Testis (tissue), 2 donors: ENCODE measurements at regions not wholly inside any gene's neighbourhood (a gene's known extent, or its start where the extent isn't known, plus 50 kb on each side); places are given as distances from the start of the nearest gene placed in this dataset.

ENCODE experiments used
- DNase-seq: peaks from one replicate; pipeline ENCODE4 v3.0.0-alpha.2; 2019
- H3K27ac ChIP-seq, 2 donors: fragments of 200-600 bp; sonication (generic); one replicate each; pipeline ENCODE4 v1.5.1; 2019
- H3K27me3 ChIP-seq: fragments of 200-600 bp; sonication (generic); one replicate; pipeline ENCODE4 v1.5.1; 2019
- H3K36me3 ChIP-seq: fragments of 200-600 bp; sonication (generic); one replicate; pipeline ENCODE4 v1.5.1; 2017; ENCODE audit warnings: low read depth; ENCODE audit errors: missing control alignments
- H3K4me1 ChIP-seq: fragments of 200-600 bp; sonication (generic); one replicate; pipeline ENCODE4 v1.5.1; 2019
- H3K4me3 ChIP-seq, 2 donors: fragments of 200-600 bp; sonication (generic); one replicate each; pipeline ENCODE4 v1.5.1; 2017 to 2019
- H3K9me3 ChIP-seq: fragments of 200-600 bp; sonication (generic); one replicate; pipeline ENCODE4 v1.5.1; 2017
- CTCF ChIP-seq, 3 experiments: fragments of 450-650 bp in 2 of 3; fragments of 200-600 bp in 1 of 3; sonication (generic) in 1 of 3; IDR thresholded peaks; one replicate each; pipeline ENCODE4 v1.5.1; 2016 to 2019; ENCODE audit warnings: antibody characterized with exemption in 3 of 3, mild to moderate bottlenecking in 2 of 3, moderate library complexity in 1 of 3
- POLR2A ChIP-seq: fragments of 450-650 bp; IDR thresholded peaks from one replicate; pipeline ENCODE4 v1.6.1; 2017; ENCODE audit warnings: antibody characterized with exemption, mild to moderate bottlenecking, moderate library complexity
- WGBS, 2 donors: methylation state at CpG; one replicate each; pipeline ENCODE4 v1.1.5; 2018; 5-methylcytosine and 5-hydroxymethylcytosine counted together
- intact Hi-C: fragments of 100-400 bp; cut with DNase I; formaldehyde crosslinking; loops from one replicate; pipeline ENCODE4 v1.15.1; 2023; ENCODE audit warnings: low total_unique reads

- H3K4me3 ChIP-seq, result no peak overlapping the region
- no peaks in the 10 kb centered on the region for H3K27me3 ChIP-seq
- no peak overlapping the region for H3K27ac ChIP-seq
- H3K9me3 ChIP-seq, result no peaks in the 10 kb centered on the region
- intact Hi-C loops, result no loop called here
- no peak for DNase-seq
- no peaks in the 10 kb centered on the region for H3K36me3 ChIP-seq
- 94 to 95% methylated on average over 5 to 7 of the region's 7 CpGs for WGBS, 2 donors
- no peaks in the 10 kb centered on the region for H3K4me1 ChIP-seq
- TF ChIP-seq POLR2A, result no peak
- TF ChIP-seq CTCF (IDR thresholded peaks at IDR 0.05), result no peak
Observed at GRCh38 chr3:166955201-166955939, 424.7 kb downstream of the ZBBX start.

- H3K4me1 ChIP-seq, result no peaks in the 10 kb centered on the region
- H3K27me3 ChIP-seq, result no peaks in the 10 kb centered on the region
- DNase-seq, result no peak
- no peak overlapping the region for H3K4me3 ChIP-seq
- intact Hi-C loops, result no loop called here
- WGBS, 2 donors, result 89 to 92% methylated on average over 3 of the region's 3 CpGs
- H3K36me3 ChIP-seq, result no peaks in the 10 kb centered on the region
- H3K9me3 ChIP-seq, result no peaks in the 10 kb centered on the region
- no peak overlapping the region for H3K27ac ChIP-seq
- TF ChIP-seq CTCF (IDR thresholded peaks at IDR 0.05) (no peak), POLR2A (no peak)
Observed at GRCh38 chr3:166934879-166935278, 445.2 kb downstream of the ZBBX start.

DNA sequence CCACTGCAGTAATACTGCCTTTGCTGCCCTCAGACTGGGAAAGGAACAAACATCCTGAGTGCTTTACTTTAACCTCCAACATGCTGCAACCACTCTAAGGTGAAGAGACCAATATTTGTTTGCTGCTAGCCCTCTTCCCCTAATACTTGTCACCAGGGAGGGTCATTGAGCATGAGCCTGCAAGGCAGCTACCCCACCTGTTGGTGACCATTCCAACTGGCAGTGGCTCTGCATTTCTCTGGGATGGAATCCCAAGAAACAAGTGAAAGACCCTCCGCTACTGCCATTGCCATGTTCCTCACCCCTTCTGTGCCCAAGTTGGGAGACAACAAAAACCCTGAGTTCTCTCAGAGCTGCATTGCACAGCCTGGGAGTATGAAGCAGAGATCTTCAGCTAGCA, 462.7 kb downstream of the ZBBX start:
- TF ChIP-seq CTCF (IDR thresholded peaks at IDR 0.05) (no peak), POLR2A (no peak)

GRCh38 chr3:166902374-166902773, 477.7 kb downstream of the ZBBX start:
- Histone ChIP-seq H3K9me3 (no peaks in the 10 kb centered on the region), H3K36me3 (no peaks in the 10 kb centered on the region), H3K4me1 (no peaks in the 10 kb centered on the region), H3K4me3 (no peak overlapping the region), H3K27me3 (no peaks in the 10 kb centered on the region), H3K27ac (no peak overlapping the region)
- no peak for TF ChIP-seq CTCF (IDR thresholded peaks at IDR 0.05)
- no peak for TF ChIP-seq POLR2A
- DNase-seq, result no peak
- intact Hi-C loops, result no loop called here

More for the DNA sequence above, 462.7 kb downstream of the ZBBX start:
- Histone ChIP-seq H3K9me3 (no peaks in the 10 kb centered on the region), H3K4me1 (no peaks in the 10 kb centered on the region), H3K27ac (no peak overlapping the region), H3K4me3 (no peak overlapping the region), H3K27me3 (no peaks in the 10 kb centered on the region), H3K36me3 (no peaks in the 10 kb centered on the region)
- WGBS, 2 donors, result 88 to 93% methylated on average over 1 of the region's 1 CpG
- intact Hi-C loops, result no loop called here
- DNase-seq, result no peak
